Thoracic aorta (tissue), 2 donors: ENCODE measurements at regions not wholly inside any gene's neighbourhood (a gene's known extent, or its start where the extent isn't known, plus 50 kb on each side); places are given as distances from the start of the nearest gene placed in this dataset.

ENCODE experiments used
- ATAC-seq: fragments of 150-250 bp; one replicate; pipeline ENCODE4 v1.8.0; 2017; ENCODE audit warnings: low read depth; ENCODE audit not compliant: insufficient number of reproducible peaks, low FRiP score
- DNase-seq: peaks from one replicate; pipeline ENCODE4 v3.0.0-alpha.2; 2020; ENCODE audit warnings: low spot score
- H3K27ac ChIP-seq, 2 donors: fragments of 200-600 bp; sonication (generic); 1 replicate in 1 of 2; 2 replicates in 1 of 2; pipeline ENCODE4 v1.5.1; 2016; ENCODE audit warnings: mild to moderate bottlenecking in 2 of 2, moderate library complexity in 2 of 2
- H3K27me3 ChIP-seq: fragments of 200-600 bp; sonication (generic); replicated peaks from 2 replicates; pipeline ENCODE4 v1.6.0; 2016; ENCODE audit warnings: mild to moderate bottlenecking; ENCODE audit not compliant: insufficient read depth
- H3K36me3 ChIP-seq: fragments of 200-600 bp; sonication (generic); one replicate; pipeline ENCODE4 v1.5.1; 2016
- H3K4me1 ChIP-seq, 2 donors: fragments of 200-600 bp; sonication (generic); 1 replicate in 1 of 2; 2 replicates in 1 of 2; pipeline versions ENCODE4 v1.5.1 to v1.6.0; 2016; ENCODE audit warnings: low read depth in 2 of 2, mild to moderate bottlenecking in 1 of 2; ENCODE audit not compliant: control insufficient read depth in 1 of 2
- H3K4me3 ChIP-seq: fragments of 200-600 bp; sonication (generic); 2 replicates; pipeline ENCODE4 v1.5.1; 2016; ENCODE audit warnings: mild to moderate bottlenecking
- H3K9me3 ChIP-seq: fragments of 200-600 bp; sonication (generic); 2 replicates; pipeline ENCODE4 v1.5.1; 2016
- TF ChIP-seq, protein P1 (sequence below): fragments of 200-600 bp; sonication (generic); IDR thresholded peaks from one replicate; pipeline ENCODE4 v1.5.1; 2019; ENCODE audit warnings: antibody characterized with exemption

GRCh38 chr21:16258844-16259611 is 529.2 kb downstream of the USP25 start:
- no peak overlapping the region for H3K4me3 ChIP-seq
- H3K27me3 ChIP-seq = no peaks in the 10 kb centered on the region
- H3K27ac ChIP-seq = no peak overlapping the region
- no peak for DNase-seq
- no peaks in the 10 kb centered on the region for H3K9me3 ChIP-seq
- peaks cover 0 to 9% of the 10 kb centered on the region in 2 donors for H3K4me1 ChIP-seq
- TF ChIP-seq, protein P1, sequence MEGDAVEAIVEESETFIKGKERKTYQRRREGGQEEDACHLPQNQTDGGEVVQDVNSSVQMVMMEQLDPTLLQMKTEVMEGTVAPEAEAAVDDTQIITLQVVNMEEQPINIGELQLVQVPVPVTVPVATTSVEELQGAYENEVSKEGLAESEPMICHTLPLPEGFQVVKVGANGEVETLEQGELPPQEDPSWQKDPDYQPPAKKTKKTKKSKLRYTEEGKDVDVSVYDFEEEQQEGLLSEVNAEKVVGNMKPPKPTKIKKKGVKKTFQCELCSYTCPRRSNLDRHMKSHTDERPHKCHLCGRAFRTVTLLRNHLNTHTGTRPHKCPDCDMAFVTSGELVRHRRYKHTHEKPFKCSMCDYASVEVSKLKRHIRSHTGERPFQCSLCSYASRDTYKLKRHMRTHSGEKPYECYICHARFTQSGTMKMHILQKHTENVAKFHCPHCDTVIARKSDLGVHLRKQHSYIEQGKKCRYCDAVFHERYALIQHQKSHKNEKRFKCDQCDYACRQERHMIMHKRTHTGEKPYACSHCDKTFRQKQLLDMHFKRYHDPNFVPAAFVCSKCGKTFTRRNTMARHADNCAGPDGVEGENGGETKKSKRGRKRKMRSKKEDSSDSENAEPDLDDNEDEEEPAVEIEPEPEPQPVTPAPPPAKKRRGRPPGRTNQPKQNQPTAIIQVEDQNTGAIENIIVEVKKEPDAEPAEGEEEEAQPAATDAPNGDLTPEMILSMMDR = no peak
- ATAC-seq = no peak
- no peaks in the 10 kb centered on the region for H3K36me3 ChIP-seq

- no peaks in the 10 kb centered on the region for H3K4me1 ChIP-seq
- H3K36me3 ChIP-seq = no peaks in the 10 kb centered on the region
- H3K27me3 ChIP-seq = no peaks in the 10 kb centered on the region
- ATAC-seq (no peak), DNase-seq (no peak)
- H3K27ac ChIP-seq = no peak overlapping the region
- TF ChIP-seq, protein P1 = no peak
- no peaks in the 10 kb centered on the region for H3K9me3 ChIP-seq
- H3K4me3 ChIP-seq = no peak overlapping the region
Observed at GRCh38 chr21:16262091-16262490, 532.3 kb downstream of the USP25 start.

GRCh38 chr21:16264319-16264718 is 534.5 kb downstream of the USP25 start:
- no peak for ATAC-seq
- DNase-seq = no peak
- H3K27me3 ChIP-seq = no peaks in the 10 kb centered on the region
- peak overlapping the region; percentile 64 for H3K4me3 ChIP-seq
- H3K36me3 ChIP-seq = no peaks in the 10 kb centered on the region
- no peaks in the 10 kb centered on the region for H3K4me1 ChIP-seq
- TF ChIP-seq, protein P1 = no peak
- no peaks in the 10 kb centered on the region for H3K9me3 ChIP-seq
- H3K27ac ChIP-seq = no peak overlapping the region

DNA sequence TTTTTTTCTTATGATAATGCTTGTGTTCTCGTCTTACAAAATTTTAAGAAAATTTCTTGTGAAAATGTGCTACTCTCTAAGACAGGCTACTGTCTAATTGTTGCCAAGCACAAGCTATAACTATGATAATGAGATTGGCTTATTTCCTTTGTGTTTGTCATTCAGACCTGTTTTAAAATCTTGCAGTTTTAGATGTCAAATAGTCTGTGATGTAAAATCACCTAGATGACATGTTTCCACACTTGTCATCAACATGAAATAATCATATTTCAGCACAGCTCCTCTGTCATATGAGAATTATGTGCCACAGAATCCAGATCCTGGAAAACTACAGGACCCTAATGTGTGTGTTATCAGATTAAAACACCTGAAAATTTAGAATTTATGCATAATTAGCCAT is 539.7 kb downstream of the USP25 start:
- no peaks in the 10 kb centered on the region for H3K4me1 ChIP-seq
- H3K27ac ChIP-seq = no peak overlapping the region
- H3K27me3 ChIP-seq = no peaks in the 10 kb centered on the region
- TF ChIP-seq, protein P1 = no peak
- H3K4me3 ChIP-seq = no peak overlapping the region
- ATAC-seq (no peak), DNase-seq (no peak)
- no peaks in the 10 kb centered on the region for H3K9me3 ChIP-seq
- no peaks in the 10 kb centered on the region for H3K36me3 ChIP-seq

DNA sequence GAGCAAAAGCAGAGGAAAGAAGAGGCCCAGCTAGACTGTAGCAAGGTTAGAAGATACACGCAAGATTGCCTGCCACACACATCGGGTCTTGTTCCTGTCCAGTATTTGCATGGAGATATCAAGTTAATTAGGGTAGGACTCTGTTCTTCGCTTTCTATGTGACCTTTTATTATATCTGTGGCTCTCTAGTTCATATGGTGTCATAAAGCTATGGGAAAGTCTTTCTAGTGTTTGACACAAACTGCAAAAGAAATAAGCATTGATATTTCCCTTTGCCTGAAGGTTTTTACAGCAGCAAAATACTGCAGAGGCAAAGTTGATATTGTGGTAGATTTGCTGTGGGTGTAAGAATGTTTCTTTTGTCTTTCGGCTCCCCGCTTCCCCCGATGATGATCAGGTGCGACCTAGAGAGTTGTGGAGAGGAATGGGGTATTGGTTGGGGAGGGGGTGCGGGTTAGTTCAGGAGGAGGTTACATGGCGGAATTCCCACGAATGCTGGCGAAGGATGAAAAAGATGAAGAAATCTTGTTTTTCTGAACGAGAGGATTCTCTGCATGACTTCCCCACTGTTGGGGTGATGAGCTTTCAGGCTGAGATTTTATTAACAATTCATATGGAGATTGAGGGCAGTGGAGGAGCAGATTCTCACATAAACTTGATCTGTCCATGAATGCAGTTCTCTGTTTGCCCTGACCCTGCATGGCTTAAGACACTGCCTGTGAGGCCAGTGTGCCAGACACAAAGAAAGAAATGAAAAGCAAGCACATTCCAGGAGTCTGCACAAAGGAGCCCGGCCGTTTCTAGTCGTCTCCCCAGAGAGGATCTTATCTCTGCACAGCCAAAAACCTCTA is 550.2 kb downstream of the USP25 start:
- DNase-seq = no peak
- Histone ChIP-seq H3K4me3 (peak overlapping the region; percentile 49), H3K4me1 (peaks cover 10 to 30% of the 10 kb centered on the region in 2 donors), H3K27me3 (no peaks in the 10 kb centered on the region), H3K27ac (peak overlapping the region in 1 of 2 donors; percentile 37), H3K9me3 (no peaks in the 10 kb centered on the region), H3K36me3 (no peaks in the 10 kb centered on the region)
- TF ChIP-seq, protein P1 = no peak
- no peak for ATAC-seq
